Hepatocyte (in vitro differentiated cells): ENCODE measurements at regions not wholly inside any gene's neighbourhood (a gene's known extent, or its start where the extent isn't known, plus 50 kb on each side); places are given as distances from the start of the nearest gene placed in this dataset.

Experiments used
- DNase-seq: peaks from one replicate; pipeline ENCODE4 v3.0.0-alpha.2; 2016; ENCODE audit warnings: low spot score
- H2AFZ ChIP-seq: fragments of 200-600 bp; sonication (generic); 2 replicates; pipeline ENCODE4 v1.6.0; 2016; ENCODE audit warnings: antibody characterized with exemption, mild to moderate bottlenecking
- H3K27ac ChIP-seq: fragments of 200-600 bp; sonication (generic); 2 replicates; pipeline ENCODE4 v1.5.1; 2016; ENCODE audit warnings: mild to moderate bottlenecking
- H3K27me3 ChIP-seq: fragments of 200-600 bp; sonication (generic); 2 replicates; pipeline ENCODE4 v1.6.1; 2016
- H3K36me3 ChIP-seq: fragments of 200-600 bp; sonication (generic); replicated peaks from 2 replicates; pipeline ENCODE4 v1.5.1; 2016; ENCODE audit warnings: low read depth; ENCODE audit not compliant: insufficient read depth
- H3K4me1 ChIP-seq: fragments of 200-600 bp; sonication (generic); 2 replicates; pipeline ENCODE4 v1.5.1; 2016; ENCODE audit warnings: mild to moderate bottlenecking, moderate library complexity; ENCODE audit not compliant: insufficient read depth
- H3K4me2 ChIP-seq: fragments of 200-600 bp; sonication (generic); 2 replicates; pipeline ENCODE4 v1.6.0; 2016
- H3K4me3 ChIP-seq: fragments of 200-600 bp; sonication (generic); 2 replicates; pipeline ENCODE4 v1.5.1; 2016; ENCODE audit warnings: mild to moderate bottlenecking
- H3K79me2 ChIP-seq: fragments of 200-600 bp; sonication (generic); 2 replicates; pipeline ENCODE4 v1.6.0; 2017; ENCODE audit warnings: mild to moderate bottlenecking
- H3K9me2 ChIP-seq: fragments of 200-600 bp; sonication (generic); replicated peaks from 2 replicates; pipeline ENCODE4 v1.6.0; 2017; ENCODE audit warnings: mild to moderate bottlenecking; ENCODE audit not compliant: insufficient read depth
- H3K9me3 ChIP-seq: fragments of 200-600 bp; sonication (generic); 2 replicates; pipeline ENCODE4 v1.5.1; 2016; ENCODE audit warnings: low read depth, mild to moderate bottlenecking
- H4K20me1 ChIP-seq: fragments of 200-600 bp; sonication (generic); 2 replicates; pipeline ENCODE4 v1.6.0; 2016; ENCODE audit warnings: mild to moderate bottlenecking; ENCODE audit not compliant: insufficient read depth, poor library complexity, severe bottlenecking
- EZH2 ChIP-seq: fragments of 200-600 bp; sonication (generic); IDR thresholded peaks from 2 replicates; pipeline ENCODE4 v1.6.1; 2016; ENCODE audit warnings: antibody characterized with exemption, mild to moderate bottlenecking, borderline replicate concordance
- EZH2phosphoT487 ChIP-seq: fragments of 200-600 bp; sonication (generic); IDR thresholded peaks from one replicate; pipeline ENCODE4 v1.6.1; 2018; ENCODE audit warnings: antibody characterized with exemption, mild to moderate bottlenecking, low read depth, moderate library complexity; ENCODE audit not compliant: unreplicated experiment, severe bottlenecking
- WGBS: methylation state at CpG from one replicate; pipeline ENCODE4 v1.1.6; 2016; ENCODE audit warnings: low lambda C conversion rate; ENCODE audit errors: missing lambda C conversion rate; 5-methylcytosine and 5-hydroxymethylcytosine counted together
- TF ChIP-seq, protein P1 (sequence below): fragments of 200-600 bp; sonication (generic); IDR thresholded peaks from 2 replicates; pipeline ENCODE4 v1.5.1; 2016; ENCODE audit warnings: antibody characterized with exemption, mild to moderate bottlenecking; ENCODE audit not compliant: poor library complexity

DNA sequence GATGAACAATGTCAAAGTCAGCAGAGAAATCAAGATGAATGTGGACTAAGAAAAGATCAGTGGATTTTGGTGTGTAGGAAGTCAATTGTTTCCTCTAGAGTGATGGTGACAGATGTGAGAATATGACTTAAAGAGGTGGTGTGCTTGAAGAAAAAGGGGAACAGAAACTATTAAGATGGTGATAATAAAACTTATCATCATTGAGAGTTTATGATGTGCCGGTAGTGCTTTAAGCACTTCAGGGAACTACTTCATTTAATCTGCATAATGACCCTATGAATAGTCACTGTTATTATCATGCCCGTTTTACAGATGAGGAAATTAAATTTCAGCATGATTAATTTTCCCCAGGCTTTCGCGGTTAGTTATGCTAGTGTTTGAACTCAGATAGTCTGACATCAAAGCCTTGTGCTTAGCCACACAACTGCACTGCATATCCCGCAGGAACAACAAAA, 246.9 kb upstream of the LRRC7 start:
- no peak overlapping the region for H3K4me2 ChIP-seq
- H2AFZ ChIP-seq = no peak overlapping the region
- no peaks in the 10 kb centered on the region for H3K27me3 ChIP-seq
- H3K4me3 ChIP-seq = no peak overlapping the region
- no peak overlapping the region for H3K27ac ChIP-seq
- no peaks in the 10 kb centered on the region for H3K79me2 ChIP-seq
- no peaks in the 10 kb centered on the region for H3K9me2 ChIP-seq
- no peaks in the 10 kb centered on the region for H4K20me1 ChIP-seq
- no peaks in the 10 kb centered on the region for H3K9me3 ChIP-seq
- no peaks in the 10 kb centered on the region for H3K4me1 ChIP-seq
- DNase-seq = no peak
- TF ChIP-seq, protein P1, sequence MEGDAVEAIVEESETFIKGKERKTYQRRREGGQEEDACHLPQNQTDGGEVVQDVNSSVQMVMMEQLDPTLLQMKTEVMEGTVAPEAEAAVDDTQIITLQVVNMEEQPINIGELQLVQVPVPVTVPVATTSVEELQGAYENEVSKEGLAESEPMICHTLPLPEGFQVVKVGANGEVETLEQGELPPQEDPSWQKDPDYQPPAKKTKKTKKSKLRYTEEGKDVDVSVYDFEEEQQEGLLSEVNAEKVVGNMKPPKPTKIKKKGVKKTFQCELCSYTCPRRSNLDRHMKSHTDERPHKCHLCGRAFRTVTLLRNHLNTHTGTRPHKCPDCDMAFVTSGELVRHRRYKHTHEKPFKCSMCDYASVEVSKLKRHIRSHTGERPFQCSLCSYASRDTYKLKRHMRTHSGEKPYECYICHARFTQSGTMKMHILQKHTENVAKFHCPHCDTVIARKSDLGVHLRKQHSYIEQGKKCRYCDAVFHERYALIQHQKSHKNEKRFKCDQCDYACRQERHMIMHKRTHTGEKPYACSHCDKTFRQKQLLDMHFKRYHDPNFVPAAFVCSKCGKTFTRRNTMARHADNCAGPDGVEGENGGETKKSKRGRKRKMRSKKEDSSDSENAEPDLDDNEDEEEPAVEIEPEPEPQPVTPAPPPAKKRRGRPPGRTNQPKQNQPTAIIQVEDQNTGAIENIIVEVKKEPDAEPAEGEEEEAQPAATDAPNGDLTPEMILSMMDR = no peak
- TF ChIP-seq EZH2 = no peak
- no peak for TF ChIP-seq EZH2phosphoT487
- H3K36me3 ChIP-seq = no peaks in the 10 kb centered on the region
- 78% methylated on average over 5 of the region's 5 CpGs for WGBS

DNA sequence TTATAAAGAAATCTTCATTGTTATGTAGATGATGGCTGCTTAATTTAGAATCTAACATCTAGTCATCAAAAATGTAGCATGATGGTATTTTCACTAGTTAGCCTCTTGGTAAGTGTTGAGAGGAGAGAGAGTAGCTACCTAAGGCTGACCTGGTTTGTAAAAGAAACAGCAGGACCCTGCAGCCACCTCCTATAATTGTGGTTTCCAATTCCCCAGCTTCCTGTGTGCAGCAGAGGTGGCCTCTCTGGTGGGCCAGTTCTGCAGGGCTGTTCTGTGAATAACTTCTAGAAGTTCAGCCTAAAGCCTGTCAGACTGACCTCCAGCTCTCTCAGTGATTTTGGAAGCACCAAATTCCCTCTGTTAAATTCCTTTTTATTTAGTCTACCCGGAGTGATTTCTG, 246.4 kb upstream of the LRRC7 start:
- Histone ChIP-seq H4K20me1 (no peaks in the 10 kb centered on the region), H3K27me3 (no peaks in the 10 kb centered on the region), H3K27ac (no peak overlapping the region), H3K4me1 (no peaks in the 10 kb centered on the region), H3K79me2 (no peaks in the 10 kb centered on the region), H3K4me3 (no peak overlapping the region), H3K9me3 (no peaks in the 10 kb centered on the region), H3K9me2 (no peaks in the 10 kb centered on the region), H2AFZ (no peak overlapping the region), H3K36me3 (no peaks in the 10 kb centered on the region), H3K4me2 (no peak overlapping the region)
- TF ChIP-seq EZH2 = no peak
- no peak for TF ChIP-seq EZH2phosphoT487
- TF ChIP-seq, protein P1 = no peak
- 88% methylated on average over 1 of the region's 1 CpG for WGBS
- no peak for DNase-seq

DNA sequence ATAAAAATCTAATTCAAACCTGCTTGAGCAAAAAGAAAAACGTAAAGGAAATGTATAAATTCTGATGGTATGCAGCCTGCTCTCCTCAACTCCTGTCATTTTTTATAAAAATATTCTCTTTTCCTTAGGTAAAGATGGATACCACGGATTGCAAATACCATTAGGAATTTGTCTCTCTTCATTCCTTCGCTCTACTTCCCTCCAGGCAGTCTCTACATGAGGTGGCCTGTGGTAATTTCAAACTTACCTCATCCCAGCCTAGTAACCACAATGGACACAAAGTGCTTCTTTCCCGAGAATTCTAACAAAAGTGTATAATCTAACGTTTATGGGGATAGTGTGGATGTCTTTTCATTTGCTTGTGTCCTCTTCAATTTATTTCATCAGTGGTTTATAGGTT, 239.5 kb upstream of the LRRC7 start:
- TF ChIP-seq EZH2 = no peak
- TF ChIP-seq, protein P1 = no peak
- no peak for TF ChIP-seq EZH2phosphoT487

DNA sequence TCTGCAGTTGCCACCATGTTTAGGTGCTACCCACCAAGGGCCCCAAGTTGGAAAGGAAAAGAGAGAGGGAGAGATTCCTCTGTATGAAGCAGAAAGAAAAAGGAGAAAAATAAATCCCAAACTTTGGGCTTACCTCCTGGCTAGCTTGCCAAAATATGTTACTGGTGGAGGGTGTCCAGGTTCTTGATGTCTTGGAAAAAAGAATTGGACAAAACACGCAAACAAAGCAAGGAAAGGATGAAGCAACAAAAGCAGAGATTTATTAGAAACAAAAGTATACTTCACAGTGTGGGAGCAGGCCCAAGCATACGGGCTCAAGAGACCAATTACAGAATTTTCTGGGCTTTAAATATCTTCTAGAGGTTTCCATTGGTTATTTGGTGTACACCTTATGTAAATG, 204.5 kb upstream of the LRRC7 start:
- Histone ChIP-seq H3K27ac (no peak overlapping the region), H3K79me2 (no peaks in the 10 kb centered on the region), H3K9me2 (no peaks in the 10 kb centered on the region), H2AFZ (no peak overlapping the region), H3K4me3 (no peak overlapping the region), H3K9me3 (no peaks in the 10 kb centered on the region), H3K27me3 (no peaks in the 10 kb centered on the region), H3K4me1 (no peaks in the 10 kb centered on the region), H3K4me2 (no peak overlapping the region), H3K36me3 (no peaks in the 10 kb centered on the region), H4K20me1 (no peaks in the 10 kb centered on the region)
- TF ChIP-seq, protein P1 = no peak
- no peak for TF ChIP-seq EZH2phosphoT487
- no peak for TF ChIP-seq EZH2
- DNase-seq = no peak
- 90% methylated on average over 2 of the region's 2 CpGs for WGBS

More for the DNA sequence above, 239.5 kb upstream of the LRRC7 start:
- no peaks in the 10 kb centered on the region for H3K9me3 ChIP-seq
- H3K4me3 ChIP-seq = no peak overlapping the region
- H3K36me3 ChIP-seq = no peaks in the 10 kb centered on the region
- H3K27me3 ChIP-seq = no peaks in the 10 kb centered on the region
- no peak overlapping the region for H3K4me2 ChIP-seq
- WGBS = 83% methylated on average over 5 of the region's 5 CpGs
- H3K9me2 ChIP-seq = no peaks in the 10 kb centered on the region
- no peaks in the 10 kb centered on the region for H3K79me2 ChIP-seq
- no peak overlapping the region for H2AFZ ChIP-seq
- no peaks in the 10 kb centered on the region for H4K20me1 ChIP-seq
- no peaks in the 10 kb centered on the region for H3K4me1 ChIP-seq
- no peak for DNase-seq
- H3K27ac ChIP-seq = no peak overlapping the region
